GM06990 (cell line): ENCODE measurements at regions not wholly inside any gene's neighbourhood (a gene's known extent, or its start where the extent isn't known, plus 50 kb on each side); places are given as distances from the start of the nearest gene placed in this dataset.

Source experiments
- DNase-seq: peaks from one replicate; pipeline ENCODE4 v3.0.0-alpha.2; 2011; ENCODE audit not compliant: insufficient read length; ENCODE audit errors: extremely low read depth
- H3K27me3 ChIP-seq: replicated peaks from 2 replicates; pipeline ENCODE4 v1.6.0; 2011; ENCODE audit warnings: low read length; ENCODE audit not compliant: control insufficient read depth, insufficient read depth
- H3K36me3 ChIP-seq: 2 replicates; pipeline ENCODE4 v1.5.1; 2011; ENCODE audit warnings: low read length; ENCODE audit not compliant: control insufficient read depth, insufficient read depth
- H3K4me3 ChIP-seq: replicated peaks from 2 replicates; pipeline ENCODE4 v1.5.1; 2011; ENCODE audit warnings: low read depth, mild to moderate bottlenecking, control low read depth, low read length
- CTCF ChIP-seq: IDR thresholded peaks from 2 replicates; pipeline ENCODE4 v1.5.1; 2011; ENCODE audit warnings: low read length, control low read depth, mild to moderate bottlenecking, inconsistent platforms; ENCODE audit not compliant: insufficient read depth, poor library complexity, severe bottlenecking

GRCh38 chr3:14262867-14263266 is 84.2 kb downstream of the LSM3 start:
- no peak for TF ChIP-seq CTCF
- Histone ChIP-seq H3K4me3 (no peak overlapping the region), H3K36me3 (no peaks in the 10 kb centered on the region), H3K27me3 (no peaks in the 10 kb centered on the region; the same call in none of the 2 replicates)
- DNase-seq = no peak

- no peak for TF ChIP-seq CTCF
- DNase-seq = no peak
- Histone ChIP-seq H3K4me3 (no peak overlapping the region), H3K36me3 (no peaks in the 10 kb centered on the region), H3K27me3 (no peaks in the 10 kb centered on the region; the same call in none of the 2 replicates)
These were observed 84.8 kb downstream of the LSM3 start for GRCh38 chr3:14263317-14264005.

GRCh38 chr3:14265246-14265962 is 86.8 kb downstream of the LSM3 start:
- no peak for DNase-seq
- no peak for TF ChIP-seq CTCF
- no peak overlapping the region for H3K4me3 ChIP-seq
- H3K36me3 ChIP-seq = no peaks in the 10 kb centered on the region
- H3K27me3 ChIP-seq = no peaks in the 10 kb centered on the region; the same call in none of the 2 replicates

GRCh38 chr3:14266361-14266760 is 87.7 kb downstream of the LSM3 start:
- DNase-seq = no peak
- no peak for TF ChIP-seq CTCF
- H3K36me3 ChIP-seq = no peaks in the 10 kb centered on the region
- no peaks in the 10 kb centered on the region; the same call in none of the 2 replicates for H3K27me3 ChIP-seq
- H3K4me3 ChIP-seq = no peak overlapping the region

GRCh38 chr3:14267976-14268375 is 89.4 kb downstream of the LSM3 start:
- no peak for TF ChIP-seq CTCF
- H3K4me3 ChIP-seq = no peak overlapping the region
- H3K36me3 ChIP-seq = no peaks in the 10 kb centered on the region
- H3K27me3 ChIP-seq = no peaks in the 10 kb centered on the region; the same call in none of the 2 replicates
- DNase-seq = no peak
